Suprapubic skin (tissue), 4 donors: ENCODE measurements at regions not wholly inside any gene's neighbourhood (a gene's known extent, or its start where the extent isn't known, plus 50 kb on each side); places are given as distances from the start of the nearest gene placed in this dataset.

Experiments used
- CTCF ChIP-seq, 2 donors: fragments of 200-600 bp in 1 of 2; fragments of 450-650 bp in 1 of 2; sonication (generic) in 1 of 2; IDR thresholded peaks; one replicate each; pipeline ENCODE4 v1.5.1; 2016 to 2019; ENCODE audit warnings: antibody characterized with exemption in 2 of 2, mild to moderate bottlenecking in 1 of 2, moderate library complexity in 1 of 2
- EP300 ChIP-seq: sonication (generic); formaldehyde crosslinking; IDR thresholded peaks from one replicate; pipeline ENCODE4 v1.6.1; 2017; ENCODE audit warnings: antibody characterized with exemption
- POLR2A ChIP-seq, 2 donors: fragments of 450-650 bp; IDR thresholded peaks; one replicate each; pipeline ENCODE4 v1.6.1; 2017; ENCODE audit warnings: antibody characterized with exemption in 2 of 2, mild to moderate bottlenecking in 2 of 2, moderate library complexity in 2 of 2
- POLR2AphosphoS5 ChIP-seq, 3 donors: sonication (generic); formaldehyde crosslinking; IDR thresholded peaks; one replicate each; pipeline ENCODE4 v1.6.1; 2017; ENCODE audit warnings: antibody characterized with exemption in 3 of 3

DNA sequence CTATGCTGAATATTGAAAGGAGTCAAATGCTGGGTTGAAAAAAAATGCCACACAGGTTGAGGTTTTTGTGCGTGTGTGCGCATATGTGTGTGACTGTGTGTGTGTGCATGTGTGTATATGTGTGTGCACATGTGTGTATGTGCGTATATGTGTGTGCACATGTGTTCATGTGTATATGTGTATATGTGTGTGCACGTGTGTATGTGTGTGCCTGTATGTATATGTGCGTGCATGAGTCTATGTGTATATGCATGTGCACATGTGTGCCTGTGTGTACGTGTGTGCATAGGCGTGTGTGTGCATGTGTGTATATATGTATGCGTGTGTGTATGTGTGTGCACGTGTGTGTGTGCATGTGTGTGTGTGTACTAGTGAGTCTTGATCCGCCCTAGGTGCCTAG lies 655.7 kb downstream of the AACS start:
- TF ChIP-seq CTCF (IDR thresholded peaks at IDR 0.05) = no peak
- no peak for TF ChIP-seq POLR2A (IDR thresholded peaks at IDR 0.05)
- TF ChIP-seq EP300 = no peak
- TF ChIP-seq POLR2AphosphoS5 (IDR thresholded peaks at IDR 0.05) = no peak
